ENCODE measurements at regions not wholly inside any gene's neighbourhood (a gene's known extent, or its start where the extent isn't known, plus 50 kb on each side); places are given as distances from the start of the nearest gene placed in this dataset.

DNA sequence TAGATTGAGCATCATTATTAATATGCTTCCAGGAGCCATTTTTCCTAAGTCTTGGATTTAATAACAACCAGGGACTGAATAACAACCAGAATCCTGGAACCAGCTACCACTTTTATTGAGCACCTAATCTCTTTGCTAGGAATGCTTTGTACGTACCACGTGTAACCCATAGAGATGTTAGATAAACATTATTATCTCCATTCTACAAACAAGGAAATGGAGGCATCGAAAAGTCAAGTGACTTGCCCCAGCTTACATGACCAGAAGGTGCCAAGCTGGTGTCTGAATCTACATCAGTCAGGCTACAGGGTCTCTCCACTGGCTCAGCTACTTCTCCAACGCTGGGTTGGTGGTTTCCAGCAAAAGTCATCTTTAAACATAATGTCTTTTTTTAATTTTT lies 256.1 kb upstream of the ANKRD55 start:
- DNase-seq, result no peak
- TF ChIP-seq POLR2A (IDR thresholded peaks at IDR 0.05; ENCODE audit: low read length) (no peak), GATA1 (IDR thresholded peaks at IDR 0.05; ENCODE audit: low read depth, low read length) (no peak)

DNA sequence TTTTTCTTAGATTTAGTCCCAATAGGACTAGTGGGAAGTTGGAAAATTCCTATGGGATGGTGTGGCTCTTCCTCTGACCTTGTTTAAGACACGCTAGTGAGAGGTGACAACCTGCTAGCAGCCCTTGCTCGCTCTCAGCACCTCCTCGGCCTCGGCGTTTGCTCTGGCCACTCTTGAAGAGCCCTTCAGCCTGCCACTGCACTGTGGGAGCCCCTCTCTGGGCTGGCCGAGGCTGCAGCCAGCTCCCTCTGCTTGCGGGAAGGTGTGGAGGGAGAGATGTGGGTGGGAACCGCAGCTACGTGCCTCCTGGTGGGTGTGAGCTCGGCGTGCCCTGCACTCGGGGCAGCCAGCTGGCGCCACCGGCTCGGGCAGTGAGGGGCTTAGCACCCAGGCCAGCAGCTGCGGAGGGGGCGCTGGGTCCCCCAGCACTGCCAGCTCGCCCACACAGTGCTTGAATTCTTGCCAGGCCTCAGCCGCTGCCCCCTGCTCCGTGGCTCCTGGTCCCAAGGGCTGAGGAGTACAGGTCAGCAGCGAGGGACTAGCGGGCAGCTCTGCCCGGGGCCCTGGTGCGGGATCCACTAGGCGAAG lies 254.5 kb upstream of the ANKRD55 start:
- DNase-seq, result no peak
- TF ChIP-seq GATA1 (IDR thresholded peaks at IDR 0.05; ENCODE audit: low read depth, low read length) (no peak), POLR2A (IDR thresholded peaks at IDR 0.05; ENCODE audit: low read length) (no peak)

DNA sequence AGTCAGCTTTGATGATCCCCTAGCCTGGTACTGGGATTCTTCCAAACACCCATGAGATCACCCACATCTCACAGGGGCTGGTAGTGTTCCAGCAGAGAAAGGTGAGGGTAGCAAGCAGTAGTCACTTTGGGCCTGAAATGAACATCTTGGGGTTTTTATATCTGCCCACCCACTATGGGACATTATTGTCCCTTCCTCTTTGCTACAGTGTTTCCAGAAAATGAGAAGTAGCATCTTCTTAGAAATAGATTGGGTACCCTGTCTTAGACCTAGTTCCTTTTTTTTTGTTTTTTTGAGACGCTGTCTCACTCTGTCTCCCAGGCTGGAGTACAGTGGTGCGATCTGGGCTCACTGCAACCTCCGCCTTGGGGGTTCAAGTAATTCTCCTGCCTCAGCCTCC lies 249.2 kb upstream of the ANKRD55 start:
- no peak for TF ChIP-seq POLR2A (IDR thresholded peaks at IDR 0.05; ENCODE audit: low read length)
- TF ChIP-seq GATA1 (IDR thresholded peaks at IDR 0.05; ENCODE audit: low read depth, low read length), result no peak
- DNase-seq, result no peak

DNA sequence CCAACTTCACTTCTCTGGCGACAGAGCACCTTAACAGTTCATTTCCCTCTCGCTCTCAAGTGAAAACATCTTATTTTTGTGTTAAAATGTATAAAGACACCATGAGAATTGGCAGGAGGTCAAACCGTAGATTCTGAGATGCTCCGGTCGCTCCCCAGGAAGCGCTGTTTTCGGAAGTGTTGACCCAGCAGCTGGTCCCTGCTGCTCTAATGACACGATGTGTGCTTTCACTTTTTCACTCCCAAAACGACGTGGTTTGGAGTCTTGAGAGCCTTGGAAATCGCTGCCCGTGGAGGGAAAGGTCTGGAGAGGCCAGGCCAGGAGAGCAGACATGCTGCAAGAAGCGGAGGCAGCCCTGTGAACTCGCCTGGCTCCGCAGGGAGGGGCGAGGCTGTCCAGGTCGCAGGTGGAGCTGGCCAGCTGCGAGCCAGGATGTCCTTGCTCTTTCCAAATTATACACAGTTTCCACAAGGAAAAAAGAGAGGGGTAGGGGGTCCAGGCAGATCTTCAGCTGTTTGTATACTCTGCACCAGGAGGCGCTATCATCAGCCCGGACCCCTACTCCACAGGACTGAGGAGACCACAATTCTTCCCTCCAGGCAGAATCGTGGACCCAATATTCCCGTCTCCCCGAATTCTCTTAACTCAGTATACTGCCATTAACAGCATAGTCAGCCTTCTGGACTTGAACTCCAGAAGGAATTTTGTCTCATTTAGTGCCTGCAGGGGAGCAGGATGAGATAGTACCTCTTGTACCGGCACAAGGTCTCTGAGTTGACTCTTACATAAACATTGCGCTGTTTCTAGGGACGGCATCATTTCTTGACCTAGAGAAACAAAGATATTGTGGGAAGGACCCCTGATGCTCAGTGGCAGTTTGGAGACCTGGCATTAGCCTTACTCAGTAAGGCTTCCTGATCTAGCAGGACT lies 248.6 kb upstream of the ANKRD55 start:
- DNase-seq, result peak in 1 of 2 experiments; percentile 12
- no peak for TF ChIP-seq POLR2A (IDR thresholded peaks at IDR 0.05; ENCODE audit: low read length)
- TF ChIP-seq GATA1 (IDR thresholded peaks at IDR 0.05; ENCODE audit: low read depth, low read length), result no peak

DNA sequence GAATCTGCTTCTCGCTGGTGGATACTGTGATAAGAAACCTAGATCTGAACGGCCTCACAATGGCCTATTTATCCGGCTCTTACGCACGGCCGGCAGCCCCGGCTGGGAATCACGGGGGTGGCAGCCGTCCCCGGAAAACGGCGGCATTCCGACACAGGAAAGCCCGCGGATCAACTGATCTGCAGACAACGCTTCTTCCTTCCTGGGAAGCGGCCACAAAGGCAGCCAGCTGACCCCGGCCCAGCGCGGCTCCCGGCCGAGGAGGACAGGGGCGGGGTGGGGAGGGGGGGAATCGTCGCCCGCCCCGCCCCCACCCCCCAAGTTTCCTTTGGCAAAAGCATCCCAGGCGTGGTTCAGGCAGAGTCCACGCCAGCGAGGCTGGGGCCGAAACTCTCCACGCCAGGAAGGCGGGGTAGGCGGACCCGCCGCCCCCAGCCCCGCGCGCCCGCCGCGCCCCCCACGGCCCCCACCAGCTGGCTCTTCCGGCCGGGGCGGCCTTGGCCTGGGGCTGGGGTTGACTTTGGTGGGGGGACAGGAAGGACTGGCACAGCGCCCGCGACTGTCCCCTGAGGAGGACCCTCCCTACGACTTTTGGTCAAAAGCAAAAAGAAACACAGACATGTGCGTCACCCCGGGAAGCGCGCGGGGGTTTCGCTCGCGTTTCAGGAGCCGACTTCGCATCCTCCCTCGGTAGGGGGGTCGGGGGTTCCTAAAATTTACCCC lies 247.7 kb upstream of the ANKRD55 start:
- TF ChIP-seq GATA1 (IDR thresholded peaks at IDR 0.05; ENCODE audit: low read depth, low read length) (no peak), POLR2A (IDR thresholded peaks at IDR 0.05; ENCODE audit: low read length) (no peak)
- DNase-seq, result peak in 1 of 2 experiments; percentile 21

DNA sequence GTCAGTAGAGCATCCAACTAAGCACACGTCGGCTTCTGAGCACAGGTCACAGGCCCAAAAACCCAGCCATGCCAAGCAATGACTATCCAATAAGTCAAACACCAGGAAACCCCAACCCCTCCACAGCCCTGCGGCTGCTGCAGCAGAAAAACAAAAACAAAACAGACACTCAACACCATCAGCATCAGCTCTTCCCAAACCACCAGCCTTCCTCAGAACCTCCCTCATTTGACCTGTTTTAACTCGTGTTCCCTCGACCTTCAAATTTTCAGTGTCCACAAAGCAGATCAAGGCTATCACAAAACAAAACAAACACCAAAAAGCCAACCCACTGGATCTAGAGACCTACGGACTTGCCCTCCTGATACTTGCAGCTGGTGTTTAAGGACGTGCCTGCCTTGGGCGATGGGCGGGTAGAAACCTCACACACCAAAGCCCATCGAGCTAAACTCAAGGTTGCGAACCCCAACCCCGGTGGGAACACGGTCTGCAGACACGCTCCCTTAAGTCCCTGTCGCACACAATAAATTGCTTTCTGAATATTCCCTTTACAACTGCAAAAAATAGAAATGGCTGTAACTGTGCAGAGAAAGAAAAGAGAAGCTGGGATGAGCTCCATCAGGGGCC lies 247.1 kb upstream of the ANKRD55 start:
- DNase-seq, result no peak
- TF ChIP-seq GATA1 (IDR thresholded peaks at IDR 0.05; ENCODE audit: low read depth, low read length), result no peak
- TF ChIP-seq POLR2A (IDR thresholded peaks at IDR 0.05; ENCODE audit: low read length), result no peak

DNA sequence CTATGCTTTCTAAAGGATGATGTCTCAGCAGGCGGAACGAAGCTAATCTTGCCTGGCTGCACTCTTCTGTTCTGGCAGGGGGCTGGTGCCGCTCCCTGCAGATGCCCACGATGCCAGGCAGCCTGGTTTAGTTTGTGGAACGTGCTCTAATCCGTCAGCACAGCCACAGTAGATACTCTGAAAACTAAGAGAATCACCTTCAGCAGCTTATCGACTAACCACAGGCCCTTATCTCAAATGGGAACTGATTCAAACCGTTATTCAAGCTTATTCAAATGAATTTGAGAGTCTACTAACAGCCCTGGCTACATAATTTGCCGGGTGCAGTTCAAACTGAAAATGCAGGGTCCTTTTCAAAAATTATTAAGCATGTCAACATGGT lies 246.6 kb upstream of the ANKRD55 start:
- TF ChIP-seq POLR2A (IDR thresholded peaks at IDR 0.05; ENCODE audit: low read length) (no peak), GATA1 (IDR thresholded peaks at IDR 0.05; ENCODE audit: low read depth, low read length) (no peak)
- DNase-seq, result peak; percentile 24 to 70

DNA sequence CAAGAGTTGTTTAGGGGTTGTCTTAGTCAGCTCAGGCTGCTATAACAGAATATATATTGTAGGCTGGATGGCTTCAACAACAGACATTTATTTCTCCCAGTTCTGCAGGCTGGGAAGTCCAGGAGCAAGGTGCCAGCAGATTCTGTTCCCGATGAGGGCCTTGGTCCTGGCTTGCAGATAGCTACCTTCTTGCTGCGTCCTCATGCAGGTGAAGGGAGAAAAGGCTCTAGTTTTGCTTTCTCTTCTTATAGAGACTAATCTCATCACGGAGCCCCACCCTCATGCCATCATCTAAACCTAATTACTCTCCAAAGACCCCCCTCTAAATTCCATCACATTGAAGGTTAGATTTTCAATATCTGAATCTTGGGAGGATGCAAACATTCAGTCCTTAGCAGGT lies 246.0 kb upstream of the ANKRD55 start:
- TF ChIP-seq POLR2A (IDR thresholded peaks at IDR 0.05; ENCODE audit: low read length) (no peak), GATA1 (IDR thresholded peaks at IDR 0.05; ENCODE audit: low read depth, low read length) (no peak)
- no peak for DNase-seq

DNA sequence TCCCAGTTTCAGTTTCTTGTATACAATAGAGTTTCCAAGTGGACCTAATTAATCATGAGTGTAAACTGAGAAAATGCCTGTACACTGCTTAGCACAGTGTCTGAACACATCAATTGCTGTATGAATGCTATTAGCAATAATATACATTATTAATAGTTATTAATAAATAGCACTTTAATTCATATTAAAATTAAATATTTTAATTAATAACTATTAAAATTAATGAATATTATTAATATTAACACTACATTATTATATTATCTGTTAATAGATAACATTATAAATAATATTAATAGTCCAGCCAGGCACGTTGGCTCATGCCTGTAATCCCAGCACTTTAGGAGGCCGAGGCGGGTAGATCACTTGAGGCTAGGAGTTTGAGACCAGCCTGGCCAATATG lies 244.9 kb upstream of the ANKRD55 start:
- DNase-seq, result no peak

DNA sequence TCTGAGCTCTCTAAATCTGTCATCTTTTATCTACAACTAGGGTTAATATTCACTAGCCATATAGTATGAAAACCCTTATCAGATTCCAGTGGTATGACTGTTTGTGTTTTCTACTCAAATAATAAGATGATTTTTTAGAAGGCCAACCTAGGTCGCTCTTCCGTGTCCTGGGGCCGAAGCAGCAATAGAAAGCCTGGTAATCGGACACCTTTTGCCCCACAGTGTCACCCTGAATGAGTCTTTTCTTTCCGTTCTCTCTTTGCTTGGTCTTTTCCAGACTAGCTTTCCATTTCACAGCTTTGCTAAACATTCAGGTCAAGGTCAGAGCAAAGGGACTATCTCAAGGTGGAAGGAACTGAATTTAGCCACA lies 243.3 kb upstream of the ANKRD55 start:
- TF ChIP-seq POLR2A (IDR thresholded peaks at IDR 0.05; ENCODE audit: low read length), result no peak
- no peak for TF ChIP-seq GATA1 (IDR thresholded peaks at IDR 0.05; ENCODE audit: low read depth, low read length)
- no peak for DNase-seq

More for the DNA sequence above, 244.9 kb upstream of the ANKRD55 start:
- TF ChIP-seq GATA1 (IDR thresholded peaks at IDR 0.05; ENCODE audit: low read depth, low read length) (no peak), POLR2A (IDR thresholded peaks at IDR 0.05; ENCODE audit: low read length) (no peak)

DNA sequence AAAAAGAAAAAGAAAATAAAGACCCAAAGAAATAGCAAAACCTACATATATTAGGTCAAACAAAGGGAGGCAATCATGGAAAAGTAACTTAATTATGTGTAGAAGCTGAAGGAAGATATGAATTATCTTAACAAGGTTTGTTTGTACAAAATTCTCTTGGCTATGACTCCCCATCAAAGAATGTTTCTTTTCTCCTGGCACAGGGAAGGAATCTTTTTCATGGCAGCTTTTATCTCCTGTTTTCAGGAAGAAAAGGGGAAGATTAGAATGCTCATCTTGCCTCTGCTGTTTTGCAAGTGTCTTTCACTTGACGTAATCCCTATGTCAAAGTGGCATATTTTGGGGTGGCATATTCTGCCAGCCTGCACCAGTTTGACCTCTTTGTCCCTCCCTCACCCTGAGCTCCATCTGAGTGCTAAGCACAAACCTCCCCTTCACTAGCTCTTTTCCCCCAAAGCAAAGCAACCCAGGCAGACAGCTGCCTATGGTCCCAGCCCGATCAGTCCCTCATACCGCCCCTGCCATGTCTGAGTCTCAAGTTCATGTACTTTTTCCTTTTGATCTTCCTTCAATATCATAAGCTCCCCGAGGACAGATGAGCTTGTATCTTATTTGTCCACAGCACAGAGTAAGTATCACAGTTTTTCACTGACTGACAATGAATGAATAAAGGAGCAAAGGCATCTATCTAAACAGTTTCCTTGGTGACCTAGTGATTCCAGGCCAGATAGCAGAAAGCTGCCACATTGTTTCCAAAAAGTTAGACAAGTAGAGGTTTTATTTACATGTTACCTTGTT lies 242.8 kb upstream of the ANKRD55 start:
- TF ChIP-seq GATA1 (IDR thresholded peaks at IDR 0.05; ENCODE audit: low read depth, low read length) (no peak), POLR2A (IDR thresholded peaks at IDR 0.05; ENCODE audit: low read length) (no peak)
- no peak for DNase-seq

DNA sequence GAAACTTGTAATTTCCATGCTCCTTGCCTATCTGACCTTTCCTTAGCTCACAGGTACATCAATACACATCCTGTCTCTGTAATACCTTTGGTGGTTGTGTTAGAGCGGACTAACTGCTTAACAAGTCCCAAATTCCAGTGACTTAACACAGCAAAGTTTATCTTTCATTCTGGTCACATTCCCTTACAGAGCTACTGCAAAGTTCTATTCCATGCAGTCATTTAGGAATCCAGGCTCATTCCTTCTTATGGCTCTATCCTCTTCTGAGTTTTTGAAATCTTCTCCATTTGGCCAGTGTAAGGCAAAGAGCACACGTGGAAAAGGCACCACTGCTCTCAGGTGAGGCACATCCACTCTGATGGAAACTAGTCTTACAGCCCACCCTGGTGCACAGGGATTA lies 238.6 kb upstream of the ANKRD55 start:
- TF ChIP-seq GATA1 (IDR thresholded peaks at IDR 0.05; ENCODE audit: low read depth, low read length) (no peak), POLR2A (IDR thresholded peaks at IDR 0.05; ENCODE audit: low read length) (no peak)

DNA sequence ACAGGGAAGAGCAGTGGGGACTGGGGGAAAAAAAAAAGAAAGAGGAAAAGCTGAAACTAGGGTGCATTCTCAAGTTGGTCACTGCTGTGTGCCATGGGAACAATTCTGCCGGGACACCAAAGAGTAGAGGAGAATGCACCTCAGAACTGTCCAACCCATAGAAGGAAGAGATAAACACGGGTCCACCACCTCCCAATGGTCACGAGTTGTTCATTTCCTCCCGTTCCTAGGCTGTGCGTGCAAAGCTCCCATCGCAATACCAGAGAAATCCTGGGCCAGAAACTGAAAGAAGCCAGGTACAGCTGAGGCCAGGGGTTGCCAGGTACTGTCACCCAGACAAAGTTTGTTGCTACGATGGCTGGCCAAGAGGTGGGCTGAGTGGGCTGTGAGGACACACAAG lies 236.9 kb upstream of the ANKRD55 start:
- DNase-seq, result no peak
- TF ChIP-seq POLR2A (IDR thresholded peaks at IDR 0.05; ENCODE audit: low read length) (no peak), GATA1 (IDR thresholded peaks at IDR 0.05; ENCODE audit: low read depth, low read length) (no peak)

More for the DNA sequence above, 238.6 kb upstream of the ANKRD55 start:
- no peak for DNase-seq

Measured in erythroblast (primary cell).